IMR-90 (cell line): ENCODE measurements at regions not wholly inside any gene's neighbourhood (a gene's known extent, or its start where the extent isn't known, plus 50 kb on each side); places are given as distances from the start of the nearest gene placed in this dataset.

ENCODE experiments used
- ATAC-seq: fragments of 200-7000 bp; cut with Tn5 transposase; 2 replicates; pipeline ENCODE4 v1.9.1; 2020; ENCODE audit warnings: low read depth, mild to moderate bottlenecking, moderate library complexity
- BruUV-seq: library from RNA; stranded (reverse); fragments of 400-500 nt; replicated peaks from 2 replicates; lab custom pipeline; 2021; lab: Mats Ljungman, UMichigan
- CTCF ChIA-PET: fragments of 300-600 bp; formaldehyde crosslinking; extraction: SDS; loops from one replicate; lab custom pipeline; 2021; ENCODE audit warnings: antibody characterized with exemption; lab: Yijun Ruan, JAX
- POLR2A ChIA-PET: fragments of 300-600 bp; sonication (Branson Sonifier 250); formaldehyde crosslinking; loops from one replicate; lab custom pipeline; 2022; ENCODE audit warnings: antibody characterized with exemption; ENCODE audit not compliant: unreplicated experiment; lab: Charles Lee
- DNase-seq: peaks from one replicate; pipeline ENCODE4 v3.0.0; 2013
- H2AFZ ChIP-seq: replicated peaks from 2 replicates; pipeline ENCODE3; 2013; ENCODE audit warnings: low read length, mild to moderate bottlenecking; ENCODE audit not compliant: poor library complexity
- H2AK5ac ChIP-seq: 2 replicates; pipeline ENCODE4 v1.6.1; 2013; ENCODE audit warnings: low read depth, low read length, inconsistent platforms
- H2AK9ac ChIP-seq: replicated peaks from 2 replicates; pipeline ENCODE3; 2013; ENCODE audit warnings: mild to moderate bottlenecking, low read depth, low read length, moderate library complexity; ENCODE audit not compliant: poor library complexity
- H2BK120ac ChIP-seq: 2 replicates; pipeline ENCODE4 v1.6.1; 2013; ENCODE audit warnings: low read depth, low read length, inconsistent platforms
- H2BK15ac ChIP-seq: 3 replicates; pipeline ENCODE4 v1.6.1; 2013; ENCODE audit warnings: low read depth, low read length, inconsistent platforms
- H2BK20ac ChIP-seq: 2 replicates; pipeline ENCODE4 v1.6.1; 2013; ENCODE audit warnings: low read depth, mild to moderate bottlenecking, inconsistent platforms, low read length, moderate library complexity
- H2BK5ac ChIP-seq: 2 replicates; pipeline ENCODE4 v1.6.1; 2013; ENCODE audit warnings: mild to moderate bottlenecking, low read depth, low read length, inconsistent platforms; ENCODE audit not compliant: poor library complexity, severe bottlenecking
- H3K14ac ChIP-seq: replicated peaks from 2 replicates; pipeline ENCODE4 v1.6.1; 2013; ENCODE audit warnings: low read depth, low read length, inconsistent platforms
- H3K18ac ChIP-seq: 2 replicates; pipeline ENCODE4 v1.6.1; 2013; ENCODE audit warnings: low read depth, low read length, control low read depth
- H3K23ac ChIP-seq: 2 replicates; pipeline ENCODE4 v1.6.1; 2013; ENCODE audit warnings: low read depth, low read length, inconsistent platforms
- H3K27ac ChIP-seq: 2 replicates; pipeline ENCODE4 v1.5.1; 2013; ENCODE audit warnings: mild to moderate bottlenecking, control low read depth, low read length; ENCODE audit not compliant: insufficient read depth
- H3K27me3 ChIP-seq: 2 replicates; pipeline ENCODE4 v1.6.1; 2013; ENCODE audit warnings: low read length; ENCODE audit not compliant: control insufficient read depth, insufficient read depth
- H3K36me3 ChIP-seq: 2 replicates; pipeline ENCODE4 v1.6.1; 2013; ENCODE audit warnings: low read length, mixed read lengths; ENCODE audit not compliant: control insufficient read depth, insufficient read depth
- H3K4ac ChIP-seq: 2 replicates; pipeline ENCODE4 v1.6.1; 2013; ENCODE audit warnings: low read depth, low read length, inconsistent platforms
- H3K4me1 ChIP-seq: 2 replicates; pipeline ENCODE4 v1.6.1; 2013; ENCODE audit warnings: low read length, mixed read lengths; ENCODE audit not compliant: control insufficient read depth, insufficient read depth
- H3K4me2 ChIP-seq: 2 replicates; pipeline ENCODE4 v1.6.1; 2013; ENCODE audit warnings: low read depth, mild to moderate bottlenecking, control low read depth, low read length, moderate library complexity
- H3K4me3 ChIP-seq: 2 replicates; pipeline ENCODE4 v1.5.1; 2013; ENCODE audit warnings: low read depth, mild to moderate bottlenecking, control low read depth, low read length, moderate library complexity; ENCODE audit not compliant: insufficient read depth
- H3K56ac ChIP-seq: 2 replicates; pipeline ENCODE4 v1.6.1; 2013; ENCODE audit warnings: low read length, inconsistent platforms; ENCODE audit not compliant: insufficient read depth; ENCODE audit errors: extremely low read depth
- H3K79me1 ChIP-seq, 2 experiments: 2 replicates each; pipeline ENCODE4 v1.6.1; 2013; ENCODE audit warnings: low read length in 2 of 2, inconsistent platforms in 1 of 2, low read depth in 1 of 2
- H3K9ac ChIP-seq: 2 replicates; pipeline ENCODE4 v1.6.1; 2013; ENCODE audit warnings: low read depth, low read length, control low read depth
- H3K9me1 ChIP-seq: 2 replicates; pipeline ENCODE4 v1.6.1; 2013; ENCODE audit warnings: low read length, inconsistent platforms; ENCODE audit not compliant: insufficient read depth
- H3K9me3 ChIP-seq: 2 replicates; pipeline ENCODE4 v1.6.1; 2013; ENCODE audit warnings: low read length; ENCODE audit not compliant: control insufficient read depth, insufficient read depth
- H4K20me1 ChIP-seq: 2 replicates; pipeline ENCODE4 v1.6.1; 2013; ENCODE audit warnings: low read length, inconsistent platforms; ENCODE audit not compliant: insufficient read depth
- H4K5ac ChIP-seq: 2 replicates; pipeline ENCODE4 v1.6.1; 2013; ENCODE audit warnings: mild to moderate bottlenecking, low read depth, low read length, control low read depth
- H4K8ac ChIP-seq, 2 experiments: 2 replicates each; pipeline ENCODE4 v1.6.1; 2013; ENCODE audit warnings: low read depth in 2 of 2, low read length in 2 of 2, control low read depth in 1 of 2, inconsistent platforms in 1 of 2
- H4K91ac ChIP-seq: 2 replicates; pipeline ENCODE4 v1.6.1; 2013; ENCODE audit warnings: low read depth, low read length, inconsistent platforms; ENCODE audit not compliant: insufficient read depth
- BHLHE40 ChIP-seq: fragments of 150-350 bp; IDR thresholded peaks from 2 replicates; pipeline ENCODE4 v1.6.1; 2016; ENCODE audit warnings: mild to moderate bottlenecking, low read depth, low read length
- CEBPB ChIP-seq: IDR thresholded peaks from 2 replicates; pipeline ENCODE4 v1.6.1; 2012; ENCODE audit warnings: low read depth, low read length, improper control_type of control experiment
- CHD1 ChIP-seq: IDR thresholded peaks from 2 replicates; pipeline ENCODE4 v1.6.1; 2012; ENCODE audit warnings: low read depth, low read length, improper control_type of control experiment
- CTCF ChIP-seq: conservative IDR thresholded peaks from 2 replicates; pipeline ENCODE4 v1.5.1; 2012; ENCODE audit warnings: mild to moderate bottlenecking, low read depth, low read length, improper control_type of control experiment
- FOS ChIP-seq: fragments of 150-350 bp; IDR thresholded peaks from 2 replicates; pipeline ENCODE4 v1.6.1; 2016; ENCODE audit warnings: low read depth, low read length
- MAFK ChIP-seq: IDR thresholded peaks from 2 replicates; pipeline ENCODE4 v1.6.1; 2012; ENCODE audit warnings: low read depth, low read length, improper control_type of control experiment
- MAZ ChIP-seq: IDR thresholded peaks from 2 replicates; pipeline ENCODE4 v1.6.1; 2012; ENCODE audit warnings: low read depth, mild to moderate bottlenecking, low read length, improper control_type of control experiment, moderate library complexity, borderline replicate concordance
- MXI1 ChIP-seq: IDR thresholded peaks from 2 replicates; pipeline ENCODE4 v1.6.1; 2012; ENCODE audit warnings: low read depth, mild to moderate bottlenecking, low read length, moderate library complexity, borderline replicate concordance
- NFE2L2 ChIP-seq: fragments of 150-350 bp; IDR thresholded peaks from 2 replicates; pipeline ENCODE4 v1.6.1; 2016; ENCODE audit warnings: low read depth, mild to moderate bottlenecking, low read length
- POLR2A ChIP-seq: IDR thresholded peaks from 2 replicates; pipeline ENCODE4 v1.6.1; 2012; ENCODE audit warnings: mild to moderate bottlenecking, low read depth, low read length
- RAD21 ChIP-seq: IDR thresholded peaks from 2 replicates; pipeline ENCODE4 v1.6.1; 2012; ENCODE audit warnings: low read length, improper control_type of control experiment
- RCOR1 ChIP-seq: IDR thresholded peaks from 2 replicates; pipeline ENCODE4 v1.6.1; 2012; ENCODE audit warnings: mild to moderate bottlenecking, low read length, improper control_type of control experiment; ENCODE audit not compliant: insufficient replicate concordance
- RFX5 ChIP-seq: IDR thresholded peaks from 2 replicates; pipeline ENCODE4 v1.8.0; 2012; ENCODE audit warnings: low read depth, mild to moderate bottlenecking, low read length, moderate library complexity
- SMC3 ChIP-seq: fragments of 150-350 bp; IDR thresholded peaks from 2 replicates; pipeline ENCODE4 v1.6.1; 2016; ENCODE audit warnings: low read depth, mild to moderate bottlenecking, antibody characterized with exemption, low read length, moderate library complexity
- dilution Hi-C: fragments of 300-500 bp; cut with HindIII; formaldehyde crosslinking; loops from one replicate; pipeline ENCODE4 v1.14.3; 2018; ENCODE audit warnings: low sequenced_read_pairs; ENCODE audit not compliant: unreplicated experiment
- in situ Hi-C: fragments of 300-500 bp; cut with MboI; formaldehyde crosslinking; loops from 3 replicates; pipeline ENCODE4 v1.14.3; 2019; ENCODE audit warnings: low sequenced_read_pairs, inconsistent platforms, mixed read lengths
- intact Hi-C: fragments of 100-400 bp; cut with micrococcal nuclease; formaldehyde crosslinking; loops from 2 replicates; pipeline ENCODE4 v1.10.0; 2022
- TF ChIP-seq, protein P1 (sequence below): fragments of 150-350 bp; IDR thresholded peaks from 2 replicates; pipeline ENCODE4 v1.6.1; 2016; ENCODE audit warnings: low read depth, mild to moderate bottlenecking, low read length, moderate library complexity, borderline replicate concordance

GRCh38 chr1:228825041-228825440, 89.8 kb downstream of the RHOU start:
- intact Hi-C loops = no loop called here
- no peak overlapping the region for H2AK5ac ChIP-seq
- H3K18ac ChIP-seq = no peak overlapping the region
- ATAC-seq (no peak), DNase-seq (no peak)
- H2BK15ac ChIP-seq = no peak overlapping the region
- H4K5ac ChIP-seq = no peak overlapping the region
- H3K27ac ChIP-seq = no peak overlapping the region
- in situ Hi-C loops = no loop called here
- no peak overlapping the region for H3K4ac ChIP-seq
- dilution Hi-C loops = no loop called here
- H2BK5ac ChIP-seq = no peak overlapping the region
- no peak overlapping the region for H3K14ac ChIP-seq
- no peak overlapping the region for H2AK9ac ChIP-seq
- no peak overlapping the region for H3K9ac ChIP-seq
- H2BK120ac ChIP-seq = no peak overlapping the region
- H3K4me1 ChIP-seq = no peaks in the 10 kb centered on the region
- H3K9me3 ChIP-seq = no peaks in the 10 kb centered on the region
- CTCF ChIA-PET = interaction anchor here (1.1 kb wide), 1 partner anchor 14 kb away, joined by 4 read pairs; no protein-coding TSS in a partner anchor
- H2BK20ac ChIP-seq = no peak overlapping the region
- no peak overlapping the region for H3K4me2 ChIP-seq
- H3K36me3 ChIP-seq = no peaks in the 10 kb centered on the region
- no peak overlapping the region for H3K56ac ChIP-seq
- H4K91ac ChIP-seq = no peak overlapping the region
- H3K27me3 ChIP-seq = peaks cover 9% of the 10 kb centered on the region
- no peak for TF ChIP-seq RAD21
- no peak for TF ChIP-seq MAZ
- no peak for TF ChIP-seq BHLHE40
- TF ChIP-seq CEBPB = no peak
- no peak for TF ChIP-seq SMC3
- no peak for TF ChIP-seq MAFK
- no peak for TF ChIP-seq RCOR1
- TF ChIP-seq MXI1 = no peak
- no peak for TF ChIP-seq RFX5
- TF ChIP-seq CHD1 = no peak
- no peak for TF ChIP-seq POLR2A
- TF ChIP-seq FOS = no peak
- TF ChIP-seq CTCF = no peak
- TF ChIP-seq, protein P1, sequence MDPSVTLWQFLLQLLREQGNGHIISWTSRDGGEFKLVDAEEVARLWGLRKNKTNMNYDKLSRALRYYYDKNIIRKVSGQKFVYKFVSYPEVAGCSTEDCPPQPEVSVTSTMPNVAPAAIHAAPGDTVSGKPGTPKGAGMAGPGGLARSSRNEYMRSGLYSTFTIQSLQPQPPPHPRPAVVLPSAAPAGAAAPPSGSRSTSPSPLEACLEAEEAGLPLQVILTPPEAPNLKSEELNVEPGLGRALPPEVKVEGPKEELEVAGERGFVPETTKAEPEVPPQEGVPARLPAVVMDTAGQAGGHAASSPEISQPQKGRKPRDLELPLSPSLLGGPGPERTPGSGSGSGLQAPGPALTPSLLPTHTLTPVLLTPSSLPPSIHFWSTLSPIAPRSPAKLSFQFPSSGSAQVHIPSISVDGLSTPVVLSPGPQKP = no peak
- TF ChIP-seq NFE2L2 = no peak
- no peak overlapping the region for H4K8ac ChIP-seq
- H3K23ac ChIP-seq = no peak overlapping the region
- H3K79me1 ChIP-seq = no peaks in the 10 kb centered on the region
- POLR2A ChIA-PET = no interaction called here
- BruUV-seq = no TSS peak
- no peaks in the 10 kb centered on the region for H4K20me1 ChIP-seq
- no peaks in the 10 kb centered on the region for H3K9me1 ChIP-seq
- H2AFZ ChIP-seq = no peak overlapping the region
- H3K4me3 ChIP-seq = no peak overlapping the region
